Skeletal muscle cell (primary cell): ENCODE measurements at regions not wholly inside any gene's neighbourhood (a gene's known extent, or its start where the extent isn't known, plus 50 kb on each side); places are given as distances from the start of the nearest gene placed in this dataset.
"Not testable (repeated sequence)": the region's sequence is repeated elsewhere in the genome, so short reads cannot be mapped to it uniquely, and the experiment has no call there.

ENCODE experiments used
- DNase-seq: peaks from one replicate; pipeline ENCODE4 v3.0.0-alpha.2; 2010; ENCODE audit warnings: low read depth
- H3K4me3 ChIP-seq: 2 replicates; pipeline ENCODE4 v1.5.1; 2011; ENCODE audit warnings: low read depth, mild to moderate bottlenecking, control low read depth, low read length, moderate library complexity

DNA sequence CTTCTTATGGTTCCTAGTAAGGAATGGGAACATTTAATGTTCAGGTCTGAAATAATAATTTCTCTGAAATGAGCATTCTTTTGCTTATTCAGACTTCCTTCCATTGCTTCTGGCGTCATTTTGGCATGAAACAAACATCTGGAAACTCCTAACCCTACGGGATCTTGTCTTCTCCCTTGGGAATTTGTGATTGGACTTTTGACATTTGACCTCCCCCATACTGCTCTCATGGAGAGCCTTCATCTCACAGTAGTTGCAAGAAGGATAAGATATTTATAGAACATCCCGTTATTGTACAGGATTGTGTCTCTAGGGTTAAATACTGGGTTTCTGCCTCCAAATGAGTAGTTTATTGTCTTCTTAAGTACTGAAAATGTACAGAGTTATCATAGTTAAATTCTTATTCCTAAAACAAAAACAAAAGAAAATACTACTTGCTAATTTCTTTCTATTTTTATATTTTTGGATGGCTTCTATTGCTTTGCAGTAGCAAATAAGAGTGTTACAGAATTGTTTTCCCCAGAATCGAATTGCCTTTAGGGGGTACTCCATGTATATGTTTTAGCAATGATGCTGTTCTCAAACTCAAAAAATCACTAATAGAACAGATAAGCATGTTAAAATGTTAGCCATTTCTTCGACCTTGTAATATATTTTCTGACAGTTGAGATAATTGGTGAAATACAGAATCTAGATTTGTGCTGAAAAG lies 366.8 kb downstream of the DLEU7 start:
- DNase-seq, result no peak
- no peak overlapping the region for H3K4me3 ChIP-seq

DNA sequence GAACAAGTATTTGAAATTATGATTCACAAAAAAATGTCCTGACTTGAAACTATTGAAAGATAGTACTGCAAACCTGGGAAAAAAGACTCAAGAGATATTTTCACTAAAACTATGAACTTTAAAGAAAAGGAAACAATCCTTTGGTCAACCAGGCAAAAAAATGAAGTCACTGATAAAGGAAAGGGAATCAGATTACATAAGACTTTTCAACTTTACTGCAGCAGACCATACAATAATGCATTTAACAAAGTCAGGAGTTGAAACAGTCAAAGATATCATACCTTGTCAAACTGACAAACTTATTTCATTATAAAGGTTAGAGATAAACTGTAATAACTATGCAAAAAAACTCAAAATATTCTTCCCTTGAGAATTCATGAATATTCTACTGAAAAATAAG lies 361.6 kb downstream of the DLEU7 start:
- no peak for DNase-seq
- H3K4me3 ChIP-seq, result no peak overlapping the region

DNA sequence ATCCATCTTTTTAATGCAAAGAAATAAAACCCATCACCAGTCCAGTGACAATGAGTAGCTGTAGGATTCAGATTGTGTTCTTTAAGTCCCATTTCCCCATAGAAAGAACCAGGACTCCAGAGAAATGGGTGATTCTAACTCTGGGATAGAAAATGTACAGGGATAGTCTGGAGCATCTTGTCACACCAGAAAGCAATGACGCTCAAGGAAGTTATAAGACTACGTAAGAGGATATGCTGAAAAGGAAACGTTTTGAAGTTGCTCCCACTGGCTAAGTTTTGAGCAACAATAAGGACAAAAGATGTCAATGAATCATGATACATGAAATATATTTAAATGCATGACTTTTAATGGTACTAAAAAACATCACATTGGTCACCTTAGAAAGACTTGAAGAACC lies 360.1 kb downstream of the DLEU7 start:
- DNase-seq, result no peak

GRCh38 chr13:50484472-50485113 lies 358.9 kb downstream of the DLEU7 start:
- H3K4me3 ChIP-seq, result no peak overlapping the region
- no peak for DNase-seq

More for the DNA sequence above, 360.1 kb downstream of the DLEU7 start:
- H3K4me3 ChIP-seq, result no peak overlapping the region

DNA sequence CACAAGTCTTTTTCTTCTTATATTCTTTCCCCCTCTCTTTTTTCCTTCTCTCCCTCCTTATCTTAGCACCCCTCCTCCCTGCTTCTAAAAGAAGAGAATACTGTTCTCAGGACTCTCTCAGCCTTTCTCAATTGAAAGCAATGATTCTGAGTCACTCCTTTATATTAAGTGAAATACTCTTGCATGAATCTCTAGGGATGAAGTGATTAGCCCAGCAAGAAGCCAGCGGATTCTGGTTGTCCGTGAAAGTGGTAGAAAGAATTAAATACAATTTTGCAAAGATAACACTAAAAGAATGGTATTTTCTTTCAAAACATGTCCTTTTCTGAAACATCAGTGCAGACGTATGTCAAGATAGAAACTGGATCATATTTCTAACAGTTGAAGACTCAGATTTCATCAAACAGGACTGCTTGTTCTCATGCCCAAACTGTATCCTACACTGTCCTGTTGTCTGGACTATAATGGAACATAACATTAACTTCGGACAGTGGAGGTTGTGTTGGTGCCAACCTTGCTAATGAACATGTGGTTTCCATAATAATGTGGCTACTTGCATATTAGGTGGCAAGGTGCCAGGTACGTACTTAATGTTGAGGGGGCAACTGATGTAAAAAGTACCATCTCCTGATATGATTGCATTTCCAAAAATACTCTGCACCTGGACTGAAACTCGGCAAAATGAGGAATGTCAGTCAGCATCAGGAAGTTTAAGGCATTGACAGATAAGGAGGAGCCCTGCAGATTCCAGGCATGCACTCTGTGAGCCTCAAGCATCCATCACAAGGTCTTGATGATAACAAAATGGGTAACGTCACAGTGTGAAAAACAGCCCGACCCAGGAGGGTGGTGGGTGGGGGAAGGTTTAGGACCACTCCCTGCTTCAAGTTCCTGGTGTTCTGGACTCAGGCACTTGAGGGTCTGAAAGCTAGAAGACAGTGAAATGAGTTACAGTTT lies 357.2 kb downstream of the DLEU7 start:
- H3K4me3 ChIP-seq, result no peak overlapping the region

DNA sequence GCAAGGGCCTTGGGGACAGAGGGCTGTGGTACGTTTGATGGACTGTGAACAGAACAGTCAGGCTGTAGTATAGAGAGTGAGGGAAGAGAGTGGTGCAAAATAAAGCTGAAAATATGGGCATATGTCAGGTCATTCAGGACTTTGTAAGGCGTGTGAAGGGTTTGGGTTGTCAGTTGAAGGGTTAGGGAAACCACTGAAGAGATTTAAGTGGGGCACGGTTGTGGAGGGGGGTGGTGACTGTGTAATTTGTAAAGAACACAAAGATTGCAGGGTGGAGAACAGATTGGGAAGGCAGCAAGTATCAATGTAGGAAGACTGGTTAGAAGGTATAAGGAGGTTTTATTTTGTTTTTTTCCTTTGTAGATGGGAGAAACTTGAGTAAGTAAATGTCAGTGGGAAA lies 349.8 kb downstream of the DLEU7 start:
- no peak for DNase-seq
- H3K4me3 ChIP-seq, result no peak overlapping the region

More for the DNA sequence above, 357.2 kb downstream of the DLEU7 start:
- DNase-seq, result peak; percentile 63

- H3K4me3 ChIP-seq, result no peak overlapping the region
- no peak for DNase-seq
Observed at GRCh38 chr13:50494138-50494537, 349.4 kb downstream of the DLEU7 start.

GRCh38 chr13:50503212-50503611 lies 340.3 kb downstream of the DLEU7 start:
- not testable (repeated sequence) for DNase-seq, H3K4me3 ChIP-seq

- no peak for DNase-seq
- H3K4me3 ChIP-seq, result no peak overlapping the region
Observed at GRCh38 chr13:50509167-50509566, 334.3 kb downstream of the DLEU7 start.

DNA sequence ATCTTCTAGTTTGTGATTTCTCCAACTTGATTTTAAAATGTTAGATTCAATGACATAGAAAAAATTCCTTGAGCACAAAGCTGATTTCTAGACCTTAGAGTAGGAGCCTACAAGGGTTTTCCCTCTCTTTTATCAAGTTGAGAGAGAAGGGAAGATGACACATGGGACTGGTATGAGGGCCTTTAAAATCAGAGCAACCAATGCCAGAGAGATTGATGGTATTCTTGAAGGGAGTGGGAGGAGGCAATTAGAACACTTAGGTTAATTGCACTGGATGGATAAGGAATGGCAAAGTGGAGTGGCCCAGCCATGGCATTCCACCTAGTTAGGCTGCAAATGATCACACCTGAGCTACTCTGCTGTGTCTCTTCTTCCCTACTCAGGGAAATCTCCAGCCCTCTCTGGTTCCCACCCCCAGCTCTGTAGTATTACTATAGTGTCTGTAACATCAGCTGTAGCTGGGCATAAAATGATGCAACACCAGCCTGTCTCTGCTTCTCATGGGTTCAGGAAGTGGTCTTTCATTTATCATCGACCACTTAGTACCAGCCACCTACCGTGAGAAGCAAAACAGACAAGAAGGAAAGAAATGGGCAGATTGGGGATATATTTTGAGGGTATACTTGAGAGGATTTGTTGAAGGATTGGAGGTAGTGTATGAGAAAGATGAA lies 333.6 kb downstream of the DLEU7 start:
- no peak for DNase-seq
- no peak overlapping the region for H3K4me3 ChIP-seq

- not testable (repeated sequence) for DNase-seq, H3K4me3 ChIP-seq
Observed at GRCh38 chr13:50510885-50511545, 332.5 kb downstream of the DLEU7 start.

- DNase-seq, result no peak
- no peak overlapping the region for H3K4me3 ChIP-seq
Observed at GRCh38 chr13:50511877-50512341, 331.6 kb downstream of the DLEU7 start.

DNA sequence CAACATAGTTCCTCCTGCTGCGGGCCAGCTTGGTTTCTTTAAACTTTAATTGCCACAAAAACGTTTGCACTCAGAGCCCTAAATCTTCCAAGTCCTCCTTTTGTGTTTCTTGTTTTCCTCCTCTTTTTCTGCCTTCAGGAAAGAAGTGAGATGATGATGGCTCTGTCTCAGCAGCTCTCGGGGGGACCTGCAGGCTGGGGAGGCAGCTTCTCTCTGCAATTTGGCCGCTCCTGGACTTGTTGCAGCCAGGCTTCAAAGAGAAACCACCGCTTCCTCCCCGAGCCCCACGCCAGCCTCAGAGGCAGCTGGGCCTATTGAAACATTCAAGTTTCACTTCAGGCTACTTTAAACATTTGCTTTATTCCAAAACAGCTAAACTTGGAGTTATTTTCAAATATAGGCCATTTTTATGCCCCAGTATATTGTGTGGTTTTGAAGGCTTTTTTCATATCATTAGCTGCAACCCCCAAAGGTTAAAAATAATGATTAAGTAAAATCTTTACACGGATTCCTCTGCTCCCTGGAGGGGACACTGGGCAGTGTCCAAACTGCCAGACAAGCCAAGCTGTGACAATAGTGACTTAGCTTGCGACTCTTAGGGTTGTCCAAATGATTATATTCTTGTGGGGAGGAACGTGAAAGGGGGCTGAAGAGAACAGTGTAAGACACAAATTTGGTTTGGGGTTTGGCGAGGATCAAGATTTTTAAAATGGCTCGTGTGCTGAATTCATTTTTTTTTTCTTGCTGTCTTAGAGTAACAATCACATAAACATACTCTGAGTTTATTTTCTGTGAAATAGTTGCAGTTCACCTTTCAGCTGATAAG lies 330.8 kb downstream of the DLEU7 start:
- no peak for DNase-seq
- H3K4me3 ChIP-seq, result peak overlapping the region; percentile 7

DNA sequence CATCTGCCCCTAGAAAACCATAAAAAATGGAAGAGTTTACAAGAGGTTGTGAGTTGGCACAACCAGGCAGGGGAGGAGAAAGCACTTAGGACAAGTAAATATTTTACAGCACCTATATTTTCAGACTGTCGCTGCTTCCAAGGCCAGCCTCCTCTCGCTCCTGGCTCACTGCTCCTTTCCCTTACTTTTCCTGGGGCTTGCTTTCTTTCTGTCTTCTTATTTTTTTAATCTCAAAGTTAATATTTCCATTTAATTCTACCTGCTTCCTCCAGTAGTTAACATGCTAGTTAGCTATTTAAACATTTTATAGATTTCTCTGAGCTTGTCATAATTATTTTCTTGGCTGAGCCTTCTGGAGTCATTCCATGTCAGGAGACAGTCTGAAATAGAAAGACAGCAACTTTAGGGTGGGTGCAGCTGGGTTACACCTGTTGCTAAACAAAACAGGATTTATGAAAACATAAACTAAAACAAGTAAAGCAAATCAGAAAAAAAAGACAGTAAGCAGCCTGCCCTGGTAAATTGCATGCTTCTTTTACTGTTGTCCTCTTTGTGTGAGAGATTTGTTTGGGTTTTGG lies 330.1 kb downstream of the DLEU7 start:
- H3K4me3 ChIP-seq, result no peak overlapping the region
- DNase-seq, result no peak

GRCh38 chr13:50514249-50514648 lies 329.2 kb downstream of the DLEU7 start:
- DNase-seq, result no peak
- no peak overlapping the region for H3K4me3 ChIP-seq

DNA sequence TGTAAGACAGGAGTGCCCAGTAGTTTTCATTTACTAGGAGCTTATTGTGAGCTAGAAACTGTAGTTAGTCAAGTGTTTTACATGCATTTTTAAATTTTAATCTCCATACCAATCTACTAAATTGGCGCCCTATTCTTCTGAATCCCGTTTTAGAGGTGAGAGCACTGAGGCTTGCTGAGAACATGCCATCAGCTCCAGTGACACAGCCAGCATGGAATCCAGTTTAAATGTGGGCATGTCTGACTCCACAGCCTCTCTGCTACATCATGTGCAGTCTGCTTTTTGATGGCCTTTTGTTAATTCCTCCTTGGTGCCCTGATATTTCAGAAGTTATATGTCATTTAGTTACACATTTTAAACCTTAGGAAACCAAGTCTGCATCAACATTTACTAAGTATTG lies 325.4 kb downstream of the DLEU7 start:
- no peak overlapping the region for H3K4me3 ChIP-seq
- DNase-seq, result no peak

- DNase-seq, result no peak
- no peak overlapping the region for H3K4me3 ChIP-seq
Observed at GRCh38 chr13:50518781-50519201, 324.7 kb downstream of the DLEU7 start.

DNA sequence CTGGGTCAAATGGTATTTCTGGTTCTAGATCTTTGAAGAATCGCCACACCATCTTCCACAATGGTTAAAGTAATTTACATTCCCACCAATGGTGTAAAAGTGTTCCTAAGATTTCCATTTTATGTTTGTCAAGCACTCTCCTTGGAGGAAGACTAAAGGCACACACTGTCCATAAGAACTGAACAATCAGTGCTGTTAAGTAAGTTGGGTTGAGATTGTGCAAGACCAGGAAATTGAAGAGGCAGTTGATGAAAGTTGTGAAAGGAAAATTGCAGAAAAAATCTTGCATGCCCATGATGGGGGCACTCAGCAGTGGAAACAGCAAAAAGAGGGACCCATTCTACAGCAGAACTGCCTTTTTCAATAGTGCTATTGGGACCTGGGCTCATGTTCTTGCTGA lies 323.6 kb downstream of the DLEU7 start:
- DNase-seq, result no peak

More for the DNA sequence above, 323.6 kb downstream of the DLEU7 start:
- H3K4me3 ChIP-seq, result no peak overlapping the region
